Stimulated activated naive CD8-positive, alpha-beta T cell treated with anti-CD3 and anti-CD28 coated beads, Interleukin-15, Interleukin-2, amounts not matched to agents 100 U/mL and 50 U/mL, for 24 hours (primary cell): ENCODE measurements at regions not wholly inside any gene's neighbourhood (a gene's known extent, or its start where the extent isn't known, plus 50 kb on each side); places are given as distances from the start of the nearest gene placed in this dataset.

ENCODE experiments used
- ATAC-seq: fragments of 150-1000 bp; cut with Tn5 transposase; one replicate; pipeline ENCODE4 v1.10.0; 2021
- DNase-seq: peaks from one replicate; pipeline ENCODE4 v3.0.0; 2021

- ATAC-seq (no peak), DNase-seq (no peak)
These were observed 648.1 kb downstream of the BCL11B start for GRCh38 chr14:98623788-98624415.

- ATAC-seq (no peak), DNase-seq (no peak)
These were observed 638.6 kb downstream of the BCL11B start for GRCh38 chr14:98633380-98633779.

GRCh38 chr14:98634043-98634820, 637.8 kb downstream of the BCL11B start:
- DNase-seq (no peak), ATAC-seq (no peak)

GRCh38 chr14:98638366-98638765, 633.6 kb downstream of the BCL11B start:
- no peak for ATAC-seq
- DNase-seq, result no peak

- DNase-seq (no peak), ATAC-seq (no peak)
These were observed 624.2 kb downstream of the BCL11B start for GRCh38 chr14:98647754-98648153.

- ATAC-seq (no peak), DNase-seq (no peak)
These were observed 621.0 kb downstream of the BCL11B start for GRCh38 chr14:98651037-98651436.

- DNase-seq, result no peak
- ATAC-seq, result no peak
These were observed 607.0 kb downstream of the BCL11B start for GRCh38 chr14:98665007-98665406.

GRCh38 chr14:98666545-98666944, 605.5 kb downstream of the BCL11B start:
- DNase-seq, result no peak
- ATAC-seq, result no peak

- ATAC-seq (no peak), DNase-seq (no peak)
These were observed 590.0 kb downstream of the BCL11B start for GRCh38 chr14:98682033-98682432.

- ATAC-seq, result no peak
- DNase-seq, result no peak
These were observed 589.3 kb downstream of the BCL11B start for GRCh38 chr14:98682726-98683125.

- ATAC-seq (no peak), DNase-seq (no peak)
These were observed 587.5 kb downstream of the BCL11B start for GRCh38 chr14:98684468-98684867.

- DNase-seq, result no peak
- ATAC-seq, result no peak
These were observed 586.3 kb downstream of the BCL11B start for GRCh38 chr14:98685725-98686124.

- ATAC-seq (no peak), DNase-seq (no peak)
These were observed 583.6 kb downstream of the BCL11B start for GRCh38 chr14:98688446-98688845.

- no peak for ATAC-seq
- no peak for DNase-seq
These were observed 582.0 kb downstream of the BCL11B start for GRCh38 chr14:98689951-98690350.

GRCh38 chr14:98692832-98693231, 579.2 kb downstream of the BCL11B start:
- ATAC-seq, result peak; percentile 68
- DNase-seq, result no peak

- no peak for ATAC-seq
- no peak for DNase-seq
These were observed 577.5 kb downstream of the BCL11B start for GRCh38 chr14:98694541-98694940.

GRCh38 chr14:98695809-98696208, 576.2 kb downstream of the BCL11B start:
- DNase-seq (no peak), ATAC-seq (no peak)

GRCh38 chr14:98698341-98698740, 573.7 kb downstream of the BCL11B start:
- DNase-seq, result no peak
- ATAC-seq, result no peak

- ATAC-seq (no peak), DNase-seq (no peak)
These were observed 571.2 kb downstream of the BCL11B start for GRCh38 chr14:98700748-98701147.

GRCh38 chr14:98701377-98701776, 570.6 kb downstream of the BCL11B start:
- DNase-seq, result no peak
- no peak for ATAC-seq

- ATAC-seq (peak; percentile 43), DNase-seq (peak; percentile 15)
These were observed 567.6 kb downstream of the BCL11B start for GRCh38 chr14:98704441-98704840.

- ATAC-seq (no peak), DNase-seq (no peak)
These were observed 566.1 kb downstream of the BCL11B start for GRCh38 chr14:98705871-98706300.

GRCh38 chr14:98707522-98707921, 564.5 kb downstream of the BCL11B start:
- DNase-seq (no peak), ATAC-seq (no peak)

GRCh38 chr14:98708555-98708954, 563.4 kb downstream of the BCL11B start:
- ATAC-seq (no peak), DNase-seq (no peak)
